PFSK-1 (cell line): ENCODE measurements at regions not wholly inside any gene's neighbourhood (a gene's known extent, or its start where the extent isn't known, plus 50 kb on each side); places are given as distances from the start of the nearest gene placed in this dataset.

Source experiments
- FOXP2 ChIP-seq: optimal IDR thresholded peaks from 2 replicates; pipeline ENCODE3; 2011; ENCODE audit warnings: borderline replicate concordance, control low read depth, inconsistent platforms; ENCODE audit not compliant: insufficient read depth; ENCODE audit errors: extremely low read length, extremely low read depth
- POLR2AphosphoS5 ChIP-seq: IDR thresholded peaks from 2 replicates; pipeline ENCODE4 v1.6.1; 2012; ENCODE audit warnings: low read depth, mild to moderate bottlenecking, control low read depth, low read length, moderate library complexity
- REST ChIP-seq, 2 experiments: IDR thresholded peaks; 2 replicates each; pipeline versions ENCODE4 v1.6.1 to v1.8.0; 2011 to 2012; ENCODE audit warnings: low read depth in 2 of 2, low read length in 2 of 2, control low read depth in 1 of 2, inconsistent platforms in 1 of 2, mild to moderate bottlenecking in 1 of 2, moderate library complexity in 1 of 2; ENCODE audit not compliant: insufficient read depth in 1 of 2
- SIN3A ChIP-seq: IDR thresholded peaks from 2 replicates; pipeline ENCODE4 v1.6.1; 2012; ENCODE audit warnings: mild to moderate bottlenecking, low read length, moderate library complexity, borderline replicate concordance; ENCODE audit not compliant: insufficient read depth
- TAF1 ChIP-seq: IDR thresholded peaks from 2 replicates; pipeline ENCODE4 v1.6.1; 2012; ENCODE audit warnings: low read length, control low read depth, borderline replicate concordance; ENCODE audit not compliant: insufficient read depth

GRCh38 chr3:11736136-11736833 lies 92.6 kb upstream of the VGLL4 start:
- TF ChIP-seq REST (IDR thresholded peaks at IDR 0.05; ENCODE audit: insufficient read depth in 1 of 2, low read depth in 2 of 2, low read length in 2 of 2) (no peak), SIN3A (no peak), POLR2AphosphoS5 (no peak), TAF1 (no peak), FOXP2 (no peak)
